OCI-M1 (cell line): ENCODE measurements at regions not wholly inside any gene's neighbourhood (a gene's known extent, or its start where the extent isn't known, plus 50 kb on each side); places are given as distances from the start of the nearest gene placed in this dataset.

Source experiments
- DNase-seq: peaks from one replicate; lab custom pipeline; 2025; lab: John Stamatoyannopoulos, UW

GRCh38 chr7:110296321-110296720, 794.6 kb upstream of the LRRN3 start:
- DNase-seq, result no peak

DNA sequence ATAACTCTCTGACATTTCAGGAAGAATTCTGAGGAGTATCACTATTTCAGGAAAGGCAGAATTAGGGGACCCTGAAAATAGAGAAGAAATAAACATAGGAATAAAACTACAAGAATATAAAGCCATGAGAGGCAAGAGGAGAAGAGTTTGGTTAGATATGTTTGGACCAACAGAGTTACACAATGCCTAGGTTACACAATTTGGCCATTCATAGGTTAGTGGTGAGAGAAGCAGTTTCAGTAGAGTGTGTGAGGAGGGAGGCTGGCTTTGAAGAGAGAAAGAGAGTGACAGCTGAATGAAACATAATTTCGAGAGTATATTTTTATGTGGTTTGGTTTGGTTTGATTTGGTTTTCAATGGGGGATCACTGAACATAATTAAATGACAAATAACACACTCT, 783.2 kb upstream of the LRRN3 start:
- no peak for DNase-seq

DNA sequence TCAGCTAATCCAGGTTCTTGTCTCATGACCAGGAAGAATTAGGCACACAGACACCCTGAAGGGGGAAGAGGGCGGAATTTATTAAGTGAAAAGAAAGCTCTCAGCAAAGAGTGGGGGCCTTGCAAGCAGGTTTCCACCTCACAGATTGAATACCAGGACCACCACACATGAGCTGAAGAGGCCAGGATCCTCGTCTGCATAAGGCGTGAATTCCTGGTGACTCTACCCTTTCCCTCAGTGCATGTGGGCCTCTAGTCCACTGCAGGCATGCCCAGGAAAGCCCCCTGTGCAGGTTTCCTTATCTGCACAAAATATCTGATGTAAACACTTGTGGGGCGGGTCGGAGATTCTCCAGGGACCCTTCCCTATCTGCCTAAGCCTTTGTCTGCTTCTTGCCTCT, 782.1 kb upstream of the LRRN3 start:
- DNase-seq, result no peak

GRCh38 chr7:110309941-110310340, 781.0 kb upstream of the LRRN3 start:
- DNase-seq, result no peak

- DNase-seq, result no peak
These were observed 779.4 kb upstream of the LRRN3 start for GRCh38 chr7:110311556-110311955.

DNA sequence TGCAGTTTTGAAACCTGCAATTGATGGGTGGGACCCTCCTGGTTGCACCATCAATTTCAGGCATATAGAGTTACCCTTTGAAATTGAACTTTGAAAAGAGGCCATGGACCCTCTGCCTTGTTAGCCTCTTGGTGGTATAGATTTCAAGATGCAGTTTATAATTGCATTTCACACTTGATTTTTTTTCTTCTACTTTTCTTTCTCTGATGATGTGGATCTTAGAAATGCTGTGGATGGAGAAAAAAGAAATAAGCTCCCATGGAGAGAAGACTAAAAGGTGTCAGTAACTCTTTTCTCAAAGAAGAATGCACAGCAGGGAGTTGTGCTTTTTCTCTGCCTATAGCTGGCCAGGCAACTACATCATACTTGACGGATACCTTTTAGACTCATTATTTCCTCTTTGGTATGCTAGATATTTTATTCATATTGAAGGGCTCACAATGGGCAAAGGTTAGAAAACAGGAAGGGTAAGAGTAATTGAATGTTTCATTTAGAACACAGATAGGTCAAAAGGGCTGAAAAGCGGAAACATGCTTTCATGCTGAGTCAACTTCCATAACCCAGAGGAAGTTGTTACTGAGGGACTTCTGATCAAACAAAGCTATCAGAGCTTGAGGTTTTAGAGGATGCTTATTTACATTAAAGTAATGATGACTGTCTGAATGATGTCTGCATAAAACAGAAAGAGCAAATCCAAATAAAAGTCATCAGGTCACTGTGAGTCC, 773.2 kb upstream of the LRRN3 start:
- DNase-seq, result peak; percentile 9

DNA sequence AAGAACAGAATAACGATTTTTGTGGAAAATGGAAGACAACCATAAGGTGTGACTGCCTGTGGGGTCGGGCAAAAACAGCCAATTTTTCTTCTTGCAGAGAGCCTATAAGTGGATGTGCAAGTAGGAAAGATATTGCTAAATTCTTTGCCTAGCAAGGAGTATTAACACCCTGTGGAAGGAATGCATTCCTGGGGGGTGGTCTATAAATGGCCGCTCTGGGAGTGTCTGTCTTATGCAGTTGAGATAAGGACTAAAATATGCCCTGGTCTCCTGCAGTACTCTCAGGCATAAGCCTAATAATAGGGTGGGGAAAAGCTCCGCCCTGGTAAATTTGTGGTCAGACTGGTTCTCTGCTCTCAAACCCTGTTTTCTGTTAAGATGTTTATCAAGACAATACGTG, 770.6 kb upstream of the LRRN3 start:
- DNase-seq, result peak; percentile 7

GRCh38 chr7:110322796-110323195, 768.1 kb upstream of the LRRN3 start:
- no peak for DNase-seq

DNA sequence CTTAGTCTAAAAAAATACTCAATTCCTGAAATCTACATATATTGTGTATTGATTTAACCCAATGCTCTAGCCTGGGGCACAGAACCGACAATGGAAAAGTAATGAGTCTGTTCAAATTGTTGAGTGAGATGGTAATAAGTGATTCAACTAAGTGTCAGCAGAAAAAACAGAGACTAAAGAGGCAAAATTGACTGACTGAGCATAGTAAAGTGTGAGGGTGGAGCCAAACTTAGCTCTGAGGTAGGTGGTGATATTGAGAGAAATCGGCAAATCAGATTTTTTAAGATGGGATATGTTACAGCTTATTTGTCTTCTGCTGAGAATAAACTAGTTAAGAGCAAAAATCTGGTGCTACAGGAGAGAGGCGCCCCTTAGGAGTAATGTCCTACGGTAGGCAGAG, 764.0 kb upstream of the LRRN3 start:
- no peak for DNase-seq

GRCh38 chr7:110336423-110336822, 754.5 kb upstream of the LRRN3 start:
- no peak for DNase-seq

DNA sequence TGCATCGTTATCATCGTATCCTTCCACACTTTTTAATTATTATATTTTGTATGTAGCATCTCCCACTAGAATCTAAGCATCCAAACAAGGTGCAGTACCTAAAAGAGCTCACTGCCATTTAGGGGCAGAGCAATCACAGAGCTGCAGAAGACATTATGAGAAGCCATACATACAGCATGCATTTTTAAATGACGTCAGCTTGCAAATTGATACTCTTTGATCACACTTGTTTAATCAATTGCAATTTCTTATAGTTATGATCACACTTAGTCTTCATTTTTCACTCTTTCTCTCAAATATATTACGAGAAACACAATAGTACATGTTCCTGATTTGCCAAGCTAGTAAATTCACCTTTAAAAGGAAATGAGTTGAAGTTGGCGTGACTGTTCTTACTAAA, 753.3 kb upstream of the LRRN3 start:
- DNase-seq, result no peak

- DNase-seq, result no peak
These were observed 743.8 kb upstream of the LRRN3 start for GRCh38 chr7:110347081-110347480.

- no peak for DNase-seq
These were observed 734.5 kb upstream of the LRRN3 start for GRCh38 chr7:110356438-110356837.

DNA sequence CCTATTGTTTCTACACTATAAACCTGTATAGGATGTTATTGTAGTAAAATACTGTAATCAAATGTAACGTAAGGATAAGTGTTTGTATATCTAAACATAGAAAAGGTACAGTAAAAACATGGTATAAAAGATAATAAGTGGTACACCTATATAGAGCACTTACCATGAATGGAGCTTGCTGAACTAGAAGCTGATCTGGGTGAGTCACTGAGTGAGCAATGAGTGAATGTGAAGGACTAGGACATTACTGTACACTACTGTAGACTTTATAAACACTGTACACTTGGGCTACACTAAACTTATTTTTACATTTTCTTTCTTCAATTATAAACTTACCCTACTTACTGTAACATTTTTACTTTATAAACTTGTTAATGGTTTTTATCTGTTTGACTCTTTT, 732.9 kb upstream of the LRRN3 start:
- DNase-seq, result no peak

- no peak for DNase-seq
These were observed 719.2 kb upstream of the LRRN3 start for GRCh38 chr7:110371709-110372108.

DNA sequence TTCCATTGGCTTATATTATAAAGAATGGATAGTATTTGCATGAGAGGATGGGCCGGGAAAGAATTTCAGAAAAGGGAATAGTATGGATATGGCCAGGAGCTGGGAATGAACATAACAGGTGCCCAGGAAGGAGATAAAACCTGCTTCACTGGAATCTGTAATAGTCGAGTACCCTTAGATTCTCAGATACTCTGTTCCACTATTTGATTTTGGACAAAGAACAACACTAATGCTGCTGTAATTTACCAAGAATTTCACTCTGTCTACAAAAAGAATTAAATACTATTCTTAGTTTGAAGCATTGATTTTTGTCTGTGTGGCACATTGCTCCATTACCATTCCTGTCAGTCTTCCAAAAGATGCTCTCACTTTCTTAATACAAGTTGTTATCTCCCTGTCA, 718.2 kb upstream of the LRRN3 start:
- DNase-seq, result no peak

DNA sequence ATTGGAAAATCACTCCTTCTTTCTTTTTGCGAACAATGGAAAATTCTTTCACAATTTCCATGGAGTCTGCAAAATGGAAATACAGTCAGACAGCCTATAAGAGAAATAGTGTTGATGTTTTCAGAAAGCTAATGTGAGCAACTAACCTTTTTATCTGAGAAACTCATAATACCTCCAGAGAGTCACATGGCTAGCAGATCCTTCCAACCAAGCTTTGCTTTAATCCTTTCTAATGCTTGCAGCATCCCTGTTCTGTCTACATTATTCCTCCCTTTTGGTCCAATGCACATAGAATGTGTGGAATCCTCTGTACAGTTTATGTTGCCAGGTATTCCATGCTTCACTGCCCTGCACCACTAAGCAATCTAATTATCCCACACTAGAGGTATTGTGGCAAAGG, 717.5 kb upstream of the LRRN3 start:
- no peak for DNase-seq

- no peak for DNase-seq
These were observed 717.1 kb upstream of the LRRN3 start for GRCh38 chr7:110373859-110374258.

- DNase-seq, result no peak
These were observed 715.9 kb upstream of the LRRN3 start for GRCh38 chr7:110375068-110375467.

- DNase-seq, result no peak
These were observed 708.2 kb upstream of the LRRN3 start for GRCh38 chr7:110382736-110383135.

DNA sequence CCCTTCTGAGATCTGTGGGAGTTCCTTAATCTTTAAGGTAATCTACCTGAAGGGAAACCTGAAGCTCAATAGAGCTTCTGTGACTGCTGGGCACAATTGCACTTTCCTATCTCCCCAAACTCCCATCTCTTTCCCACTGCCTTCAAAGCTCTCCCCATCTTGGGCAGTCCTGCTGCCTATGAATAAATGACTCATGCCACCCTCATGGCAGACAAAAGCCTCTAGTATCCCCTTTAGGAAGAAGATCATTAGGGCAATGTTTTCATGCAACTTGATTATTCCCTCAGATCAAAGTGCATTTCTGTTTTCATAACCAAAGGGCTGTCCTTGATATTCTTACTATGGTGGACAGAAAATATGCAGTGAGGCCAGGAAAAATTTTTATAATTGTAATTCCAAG, 704.9 kb upstream of the LRRN3 start:
- DNase-seq, result no peak

- DNase-seq, result no peak
These were observed 704.0 kb upstream of the LRRN3 start for GRCh38 chr7:110386913-110387312.

DNA sequence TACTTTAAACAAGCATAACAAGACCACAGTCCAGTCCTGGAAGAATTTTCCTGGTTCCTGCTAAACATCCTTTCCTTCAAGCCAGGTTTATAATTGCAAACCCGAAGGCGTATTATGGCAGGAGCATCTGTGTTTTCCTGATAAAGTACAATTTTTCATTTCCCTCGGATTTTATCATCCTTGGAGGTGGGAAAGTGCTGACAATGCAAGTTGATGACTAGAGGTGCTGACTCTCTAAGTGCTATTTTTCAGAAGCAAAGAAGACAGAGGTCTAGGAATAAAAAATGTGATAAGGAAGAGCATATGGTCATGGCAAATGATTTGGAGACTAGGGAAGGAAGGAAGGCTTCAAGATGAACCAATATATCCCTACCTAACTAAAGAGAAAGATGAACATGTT, 703.2 kb upstream of the LRRN3 start:
- DNase-seq, result no peak

DNA sequence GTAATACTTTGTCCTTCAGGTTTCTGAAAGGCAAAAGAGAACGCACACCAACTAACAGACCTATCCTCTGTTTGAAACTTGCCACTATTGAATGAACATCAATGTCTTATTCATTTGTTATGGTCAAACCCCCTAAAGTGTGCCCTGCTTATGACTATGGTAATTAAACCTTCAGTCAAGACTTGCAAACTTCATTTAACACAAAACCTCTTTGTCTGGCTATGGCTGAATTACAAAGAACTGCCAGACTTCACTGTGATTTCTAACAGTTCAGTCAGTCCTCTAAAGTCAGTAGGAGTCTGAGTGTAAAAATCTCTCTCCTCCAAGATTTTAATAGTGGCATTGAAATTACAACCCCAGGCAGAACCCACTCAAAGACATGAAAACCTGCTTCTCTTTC, 702.5 kb upstream of the LRRN3 start:
- DNase-seq, result no peak

DNA sequence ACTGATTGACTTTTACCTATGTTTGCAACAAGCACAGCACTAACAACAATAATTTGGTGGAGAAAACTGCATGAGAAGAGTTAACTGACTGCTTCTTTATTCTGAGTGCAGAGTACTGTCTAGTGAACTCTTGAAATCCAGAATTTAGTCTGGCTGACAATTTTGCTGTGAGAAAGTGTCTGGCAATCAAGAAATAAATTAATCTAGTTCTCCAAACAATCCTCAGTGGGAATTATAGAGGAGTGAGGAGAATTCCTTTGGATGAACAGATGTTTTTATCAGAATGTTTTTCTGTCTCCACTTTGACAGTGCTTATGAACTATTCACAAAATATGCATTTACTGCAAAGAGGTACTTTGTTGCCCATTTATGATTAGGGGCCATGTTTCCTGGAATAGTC, 694.9 kb upstream of the LRRN3 start:
- DNase-seq, result no peak
